SU-DHL-6 (cell line): ENCODE measurements at regions not wholly inside any gene's neighbourhood (a gene's known extent, or its start where the extent isn't known, plus 50 kb on each side); places are given as distances from the start of the nearest gene placed in this dataset.

Source experiments
- EZH2phosphoT487 ChIP-seq: fragments of 200-600 bp; sonication (generic), shearing (Covaris generic); conservative IDR thresholded peaks from 2 replicates; pipeline ENCODE4 v1.6.1; 2018; ENCODE audit warnings: mild to moderate bottlenecking, antibody characterized with exemption, low read length, moderate library complexity, mixed read lengths
- TF ChIP-seq, protein P1 (sequence below): fragments of 200-600 bp; sonication (generic); IDR thresholded peaks from one replicate; pipeline ENCODE4 v1.5.1; 2017; ENCODE audit warnings: antibody characterized with exemption, mild to moderate bottlenecking, low read length, moderate library complexity; ENCODE audit not compliant: insufficient read depth, poor library complexity, severe bottlenecking

DNA sequence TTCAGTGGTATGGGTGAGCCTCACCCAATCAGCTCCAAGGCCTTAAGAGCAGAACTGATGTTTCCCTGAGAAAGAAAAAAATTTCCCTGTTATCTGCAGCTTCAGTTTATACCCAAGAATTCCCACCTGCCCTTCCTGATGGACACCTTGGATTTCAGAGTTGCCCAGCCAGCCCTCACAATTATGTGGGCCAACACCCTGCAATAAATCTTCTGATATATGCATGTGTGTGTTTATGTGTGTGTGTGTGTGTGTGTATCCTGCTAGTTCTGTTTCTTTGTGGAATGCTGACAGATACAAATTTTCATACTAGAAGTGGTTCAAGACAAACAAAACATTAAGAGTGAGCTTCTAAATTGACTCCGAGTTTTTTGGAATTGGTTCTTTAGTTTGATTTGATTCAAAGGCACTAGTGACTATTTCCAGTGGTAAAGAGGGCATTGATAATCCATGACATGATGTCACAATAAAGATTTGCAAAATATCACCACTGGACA, 246.6 kb upstream of the BTBD3 start:
- TF ChIP-seq, protein P1, sequence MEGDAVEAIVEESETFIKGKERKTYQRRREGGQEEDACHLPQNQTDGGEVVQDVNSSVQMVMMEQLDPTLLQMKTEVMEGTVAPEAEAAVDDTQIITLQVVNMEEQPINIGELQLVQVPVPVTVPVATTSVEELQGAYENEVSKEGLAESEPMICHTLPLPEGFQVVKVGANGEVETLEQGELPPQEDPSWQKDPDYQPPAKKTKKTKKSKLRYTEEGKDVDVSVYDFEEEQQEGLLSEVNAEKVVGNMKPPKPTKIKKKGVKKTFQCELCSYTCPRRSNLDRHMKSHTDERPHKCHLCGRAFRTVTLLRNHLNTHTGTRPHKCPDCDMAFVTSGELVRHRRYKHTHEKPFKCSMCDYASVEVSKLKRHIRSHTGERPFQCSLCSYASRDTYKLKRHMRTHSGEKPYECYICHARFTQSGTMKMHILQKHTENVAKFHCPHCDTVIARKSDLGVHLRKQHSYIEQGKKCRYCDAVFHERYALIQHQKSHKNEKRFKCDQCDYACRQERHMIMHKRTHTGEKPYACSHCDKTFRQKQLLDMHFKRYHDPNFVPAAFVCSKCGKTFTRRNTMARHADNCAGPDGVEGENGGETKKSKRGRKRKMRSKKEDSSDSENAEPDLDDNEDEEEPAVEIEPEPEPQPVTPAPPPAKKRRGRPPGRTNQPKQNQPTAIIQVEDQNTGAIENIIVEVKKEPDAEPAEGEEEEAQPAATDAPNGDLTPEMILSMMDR, result no peak
- TF ChIP-seq EZH2phosphoT487, result no peak
